H1 (cell line): ENCODE measurements at regions not wholly inside any gene's neighbourhood (a gene's known extent, or its start where the extent isn't known, plus 50 kb on each side); places are given as distances from the start of the nearest gene placed in this dataset.

Experiments
- CEBPB ChIP-seq: IDR thresholded peaks from 2 replicates; pipeline ENCODE4 v1.6.1; 2012; ENCODE audit warnings: low read depth, low read length
- CHD2 ChIP-seq: IDR thresholded peaks from 2 replicates; pipeline ENCODE4 v1.6.1; 2012; ENCODE audit warnings: low read length, improper control_type of control experiment
- GABPA ChIP-seq: IDR thresholded peaks from 2 replicates; pipeline ENCODE4 v1.6.1; 2011; ENCODE audit warnings: mild to moderate bottlenecking, low read length, moderate library complexity, borderline replicate concordance; ENCODE audit not compliant: insufficient read depth
- JUND ChIP-seq: IDR thresholded peaks from 2 replicates; pipeline ENCODE4 v1.6.1; 2011; ENCODE audit warnings: mild to moderate bottlenecking, improper control_type of control experiment, low read length
- KDM1A ChIP-seq: fragments of 200-600, 300-600 bp; sonication (generic); IDR thresholded peaks from 2 replicates; pipeline ENCODE4 v1.7.1; 2016; ENCODE audit warnings: mild to moderate bottlenecking, low read length, borderline replicate concordance
- TCF12 ChIP-seq: IDR thresholded peaks from 2 replicates; pipeline ENCODE4 v1.6.1; 2011; ENCODE audit warnings: low read depth, mild to moderate bottlenecking, low read length

DNA sequence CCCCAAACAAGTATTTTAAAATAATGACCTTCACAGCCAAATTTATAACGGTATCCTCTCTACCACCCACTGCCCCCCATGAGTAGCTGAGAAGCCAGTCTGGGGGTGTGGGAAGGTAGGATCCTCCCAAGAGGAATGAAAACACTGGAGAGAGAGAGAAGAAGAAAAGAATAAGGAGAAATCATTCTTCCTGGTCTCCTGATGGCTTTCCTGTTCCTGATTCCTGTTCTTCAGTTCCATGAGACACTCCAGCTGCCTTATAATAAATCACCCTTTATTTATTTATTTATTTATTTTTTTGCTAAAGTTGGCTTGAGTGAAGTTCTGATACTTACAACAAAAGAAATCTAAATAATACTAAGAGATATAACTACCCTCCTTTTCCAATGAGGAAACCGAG, 56.4 kb upstream of the FAM20A start (continued):
- no peak for TF ChIP-seq CHD2
- no peak for TF ChIP-seq KDM1A
- TF ChIP-seq JUND = no peak
- TF ChIP-seq CEBPB = no peak
- TF ChIP-seq GABPA = no peak
- no peak for TF ChIP-seq TCF12
